GM12874 (cell line): ENCODE measurements at regions not wholly inside any gene's neighbourhood (a gene's known extent, or its start where the extent isn't known, plus 50 kb on each side); places are given as distances from the start of the nearest gene placed in this dataset.

Source experiments
- CTCF ChIP-seq: IDR thresholded peaks from 2 replicates; pipeline ENCODE4 v1.5.1; 2011; ENCODE audit warnings: low read depth, mild to moderate bottlenecking, control low read depth, low read length, moderate library complexity; ENCODE audit not compliant: insufficient read depth

GRCh38 chr2:134133622-134134312, 120.1 kb upstream of the MGAT5 start:
- no peak for TF ChIP-seq CTCF

GRCh38 chr2:134134313-134134706, 119.6 kb upstream of the MGAT5 start:
- no peak for TF ChIP-seq CTCF

- no peak for TF ChIP-seq CTCF
Observed at GRCh38 chr2:134134827-134135226, 119.0 kb upstream of the MGAT5 start.

GRCh38 chr2:134135793-134136192, 118.1 kb upstream of the MGAT5 start:
- no peak for TF ChIP-seq CTCF

GRCh38 chr2:134136731-134137130, 117.1 kb upstream of the MGAT5 start:
- TF ChIP-seq CTCF: no peak

GRCh38 chr2:134137182-134137611, 116.7 kb upstream of the MGAT5 start:
- no peak for TF ChIP-seq CTCF

GRCh38 chr2:134138115-134138514, 115.8 kb upstream of the MGAT5 start:
- TF ChIP-seq CTCF: no peak
